H1 (cell line): ENCODE measurements at regions not wholly inside any gene's neighbourhood (a gene's known extent, or its start where the extent isn't known, plus 50 kb on each side); places are given as distances from the start of the nearest gene placed in this dataset.

Experiments used
- TBP ChIP-seq: IDR thresholded peaks from 2 replicates; pipeline ENCODE4 v1.6.1; 2011; ENCODE audit warnings: low read depth, low read length, improper control_type of control experiment

- no peak for TF ChIP-seq TBP
Measured at GRCh38 chr7:33748793-33749192, 156.5 kb upstream of the BMPER start (continued).
